Rectal smooth muscle tissue (tissue), 1 donor: ENCODE measurements at regions not wholly inside any gene's neighbourhood (a gene's known extent, or its start where the extent isn't known, plus 50 kb on each side); places are given as distances from the start of the nearest gene placed in this dataset.

Source experiments
- H3K27ac ChIP-seq: one replicate; pipeline ENCODE4 v1.7.0; 2013; ENCODE audit warnings: low read depth, low read length, inconsistent platforms
- H3K27me3 ChIP-seq: one replicate; pipeline ENCODE4 v1.7.0; 2013; ENCODE audit warnings: low read length; ENCODE audit not compliant: control insufficient read depth, insufficient read depth
- H3K36me3 ChIP-seq: one replicate; pipeline ENCODE4 v1.7.0; 2013; ENCODE audit warnings: low read length; ENCODE audit not compliant: control insufficient read depth, insufficient read depth
- H3K4me1 ChIP-seq: one replicate; pipeline ENCODE4 v1.7.0; 2013; ENCODE audit warnings: low read length; ENCODE audit not compliant: control insufficient read depth, insufficient read depth
- H3K4me3 ChIP-seq: one replicate; pipeline ENCODE4 v1.7.0; 2013; ENCODE audit warnings: low read length
- H3K9ac ChIP-seq: one replicate; pipeline ENCODE4 v1.7.0; 2013; ENCODE audit warnings: low read length

DNA sequence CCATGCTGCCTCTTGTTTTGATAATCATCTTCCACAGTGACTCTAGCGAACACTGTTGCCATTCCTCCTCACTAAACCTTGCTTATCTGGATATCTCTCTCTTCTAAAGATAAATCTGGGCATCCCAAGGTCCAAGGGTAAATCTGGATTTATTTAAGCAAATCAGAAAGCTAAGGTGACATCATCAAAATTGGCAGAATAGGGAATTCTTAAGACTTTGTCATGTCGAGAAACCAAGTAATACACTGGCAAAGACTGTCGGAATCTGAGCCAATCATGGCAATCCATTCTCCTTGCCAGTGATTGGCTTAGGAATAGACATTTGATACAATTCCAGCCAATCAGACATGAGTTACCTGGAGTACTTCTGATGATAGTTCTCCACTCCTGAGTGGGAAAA, 362.7 kb upstream of the PTGER4 start:
- no peak overlapping the region for H3K9ac ChIP-seq
- H3K27me3 ChIP-seq = no peaks in the 10 kb centered on the region
- H3K27ac ChIP-seq = no peak overlapping the region
- no peaks in the 10 kb centered on the region for H3K36me3 ChIP-seq
- no peaks in the 10 kb centered on the region for H3K4me1 ChIP-seq
- H3K4me3 ChIP-seq = no peak overlapping the region

DNA sequence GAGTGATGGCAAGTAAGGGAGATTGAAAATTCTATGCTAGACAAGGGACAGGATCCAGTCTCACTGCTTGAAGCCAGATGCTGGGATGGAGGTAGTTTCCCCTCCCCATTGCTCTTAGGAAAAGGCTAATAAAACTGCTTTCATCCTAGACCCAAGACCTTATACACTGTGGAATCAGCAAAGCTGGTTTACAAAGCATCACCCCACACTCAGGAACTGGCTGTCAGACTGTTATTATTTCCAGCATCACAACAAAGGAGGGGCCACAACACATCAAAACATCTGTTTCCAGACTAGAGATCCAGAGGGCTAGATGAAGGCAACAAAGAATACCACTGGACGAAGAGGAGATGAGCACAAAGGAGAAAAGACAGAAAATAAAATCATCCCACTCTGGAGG, 364.6 kb upstream of the PTGER4 start:
- H3K27me3 ChIP-seq = no peaks in the 10 kb centered on the region
- H3K36me3 ChIP-seq = no peaks in the 10 kb centered on the region
- no peak overlapping the region for H3K27ac ChIP-seq
- no peaks in the 10 kb centered on the region for H3K4me1 ChIP-seq
- no peak overlapping the region for H3K9ac ChIP-seq
- no peak overlapping the region for H3K4me3 ChIP-seq

GRCh38 chr5:40314275-40314674, 365.4 kb upstream of the PTGER4 start:
- no peak overlapping the region for H3K4me3 ChIP-seq
- no peaks in the 10 kb centered on the region for H3K36me3 ChIP-seq
- no peaks in the 10 kb centered on the region for H3K4me1 ChIP-seq
- no peaks in the 10 kb centered on the region for H3K27me3 ChIP-seq
- no peak overlapping the region for H3K27ac ChIP-seq
- no peak overlapping the region for H3K9ac ChIP-seq

DNA sequence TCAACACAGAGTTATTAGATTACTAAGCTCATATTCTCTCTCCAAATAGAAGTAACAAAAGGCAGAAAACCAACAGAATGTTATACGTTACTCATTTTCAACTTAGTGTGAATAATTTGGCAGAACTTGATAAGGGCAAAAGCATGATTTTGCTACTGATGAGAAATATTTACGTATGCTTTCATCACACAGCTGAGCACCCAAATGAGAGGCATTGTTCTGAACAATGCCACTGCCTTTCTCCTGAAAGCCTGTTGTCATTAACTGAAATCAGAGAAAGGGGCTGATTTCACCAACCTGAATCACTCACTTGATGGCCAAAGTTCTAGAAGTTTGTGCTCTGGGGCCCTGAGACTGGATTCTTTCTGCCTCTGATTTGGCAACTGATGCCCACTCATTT, 367.5 kb upstream of the PTGER4 start:
- Histone ChIP-seq H3K4me3 (no peak overlapping the region), H3K27ac (no peak overlapping the region), H3K9ac (no peak overlapping the region), H3K36me3 (no peaks in the 10 kb centered on the region), H3K27me3 (no peaks in the 10 kb centered on the region), H3K4me1 (no peaks in the 10 kb centered on the region)

GRCh38 chr5:40309851-40310250, 369.9 kb upstream of the PTGER4 start:
- H3K9ac ChIP-seq = no peak overlapping the region

DNA sequence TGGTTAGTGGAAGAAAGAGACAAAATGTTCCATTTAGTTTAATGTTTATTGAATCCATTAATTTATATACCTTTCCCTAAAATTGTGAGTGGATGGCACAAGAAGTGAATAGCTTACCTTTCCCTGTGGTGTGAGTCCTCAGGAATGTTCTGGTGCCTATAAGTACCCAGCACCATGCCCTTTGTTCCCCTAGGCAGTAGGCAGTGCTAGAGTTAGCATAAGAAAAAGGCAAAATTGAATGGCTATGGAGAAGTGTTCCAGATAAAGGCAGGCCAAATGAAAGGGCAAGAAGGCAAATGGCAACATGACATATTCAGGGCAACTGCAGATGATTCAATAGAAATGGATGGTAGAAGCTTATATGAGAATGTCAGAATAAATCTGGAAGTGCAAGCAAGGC, 370.8 kb upstream of the PTGER4 start:
- no peaks in the 10 kb centered on the region for H3K27me3 ChIP-seq
- no peak overlapping the region for H3K9ac ChIP-seq
- no peak overlapping the region for H3K27ac ChIP-seq
- no peaks in the 10 kb centered on the region for H3K36me3 ChIP-seq
- H3K4me1 ChIP-seq = no peaks in the 10 kb centered on the region
- no peak overlapping the region for H3K4me3 ChIP-seq

More at GRCh38 chr5:40309851-40310250, 369.9 kb upstream of the PTGER4 start:
- H3K27me3 ChIP-seq = no peaks in the 10 kb centered on the region
- no peaks in the 10 kb centered on the region for H3K4me1 ChIP-seq
- no peak overlapping the region for H3K4me3 ChIP-seq
- no peaks in the 10 kb centered on the region for H3K36me3 ChIP-seq
- no peak overlapping the region for H3K27ac ChIP-seq

GRCh38 chr5:40307920-40308319, 371.8 kb upstream of the PTGER4 start:
- Histone ChIP-seq H3K4me3 (no peak overlapping the region), H3K4me1 (no peaks in the 10 kb centered on the region), H3K27me3 (no peaks in the 10 kb centered on the region), H3K36me3 (no peaks in the 10 kb centered on the region), H3K9ac (no peak overlapping the region), H3K27ac (no peak overlapping the region)

DNA sequence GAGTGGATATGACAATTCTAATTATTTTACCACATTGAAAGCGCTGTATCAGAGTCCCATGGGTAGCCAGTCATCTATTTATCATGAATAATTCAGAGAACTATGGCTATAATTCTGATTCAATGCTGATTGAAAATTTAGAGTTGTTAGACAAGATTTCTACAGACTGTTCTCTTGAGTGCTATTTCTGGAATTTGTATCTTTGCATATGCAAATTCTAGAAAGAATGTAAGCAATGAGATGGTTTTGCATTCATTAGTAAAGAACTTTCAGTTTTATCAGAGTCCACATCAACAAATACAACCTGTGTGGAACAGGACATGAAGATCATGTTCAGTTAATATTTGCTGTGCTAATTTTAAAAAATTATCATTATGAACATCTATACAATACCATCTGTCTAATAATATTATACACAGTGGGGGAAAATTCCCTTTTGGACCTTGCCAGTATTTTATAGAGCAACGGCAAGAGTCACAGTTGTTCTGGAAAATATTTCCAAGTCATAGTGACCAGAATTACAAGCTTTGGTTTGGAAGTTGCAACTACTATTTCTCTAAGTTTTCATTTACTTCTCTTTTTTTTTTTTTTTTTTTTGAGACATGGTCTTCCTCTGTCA, 372.7 kb upstream of the PTGER4 start:
- Histone ChIP-seq H3K4me3 (no peak overlapping the region), H3K36me3 (no peaks in the 10 kb centered on the region), H3K27ac (no peak overlapping the region), H3K27me3 (no peaks in the 10 kb centered on the region), H3K4me1 (no peaks in the 10 kb centered on the region), H3K9ac (no peak overlapping the region)

GRCh38 chr5:40292006-40292405, 387.7 kb upstream of the PTGER4 start:
- Histone ChIP-seq H3K4me1 (no peaks in the 10 kb centered on the region), H3K27me3 (no peaks in the 10 kb centered on the region), H3K4me3 (no peak overlapping the region), H3K27ac (no peak overlapping the region), H3K36me3 (no peaks in the 10 kb centered on the region), H3K9ac (no peak overlapping the region)

- Histone ChIP-seq H3K27ac (no peak overlapping the region), H3K4me1 (no peaks in the 10 kb centered on the region), H3K36me3 (no peaks in the 10 kb centered on the region), H3K9ac (no peak overlapping the region), H3K27me3 (no peaks in the 10 kb centered on the region), H3K4me3 (no peak overlapping the region)
Measured at GRCh38 chr5:40291338-40291737, 388.4 kb upstream of the PTGER4 start.

GRCh38 chr5:40288800-40289485, 390.8 kb upstream of the PTGER4 start:
- Histone ChIP-seq H3K36me3 (no peaks in the 10 kb centered on the region), H3K9ac (no peak overlapping the region), H3K27ac (no peak overlapping the region), H3K4me1 (no peaks in the 10 kb centered on the region), H3K27me3 (no peaks in the 10 kb centered on the region), H3K4me3 (no peak overlapping the region)

DNA sequence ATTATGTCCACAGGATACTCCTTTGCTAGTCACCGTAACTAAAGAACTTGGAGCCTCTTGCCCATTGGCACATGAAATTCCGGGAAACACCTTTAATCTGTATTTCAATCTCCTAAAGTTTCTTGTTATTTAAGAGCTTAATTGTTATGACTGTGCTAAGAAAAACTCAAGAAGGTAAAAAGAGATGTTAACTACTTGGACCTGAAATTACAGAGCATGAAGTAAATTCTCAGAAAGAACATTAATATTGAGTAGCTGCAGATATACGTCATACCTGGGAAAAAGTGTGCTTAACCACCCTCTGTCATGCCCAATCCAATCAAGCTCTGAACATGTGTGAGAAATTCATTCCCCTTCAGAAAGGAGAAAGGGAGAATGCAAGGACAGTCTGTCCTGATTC, 394.9 kb upstream of the PTGER4 start:
- Histone ChIP-seq H3K36me3 (no peaks in the 10 kb centered on the region), H3K4me1 (no peaks in the 10 kb centered on the region), H3K4me3 (no peak overlapping the region), H3K9ac (no peak overlapping the region), H3K27ac (no peak overlapping the region), H3K27me3 (no peaks in the 10 kb centered on the region)

DNA sequence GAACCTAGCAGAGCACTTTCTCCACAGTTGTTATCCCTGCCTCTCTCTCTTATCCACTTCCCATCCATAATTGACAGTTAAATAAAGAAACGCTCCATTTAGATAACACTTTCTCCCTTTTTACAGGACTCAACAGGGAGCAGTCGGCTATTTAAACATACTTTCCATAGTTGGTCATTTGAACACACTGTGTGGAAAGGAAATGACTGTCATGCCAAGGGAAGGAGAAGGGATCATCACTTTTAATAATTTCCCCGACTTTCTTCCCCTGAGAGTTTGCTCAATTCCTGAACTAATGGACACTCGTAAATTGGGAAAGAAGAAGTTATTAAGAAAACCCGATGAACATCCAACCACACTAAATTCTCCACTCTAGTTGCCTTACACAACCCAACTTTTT, 400.8 kb upstream of the PTGER4 start:
- no peak overlapping the region for H3K9ac ChIP-seq
- H3K36me3 ChIP-seq = no peaks in the 10 kb centered on the region
- no peak overlapping the region for H3K4me3 ChIP-seq
- no peaks in the 10 kb centered on the region for H3K27me3 ChIP-seq
- no peaks in the 10 kb centered on the region for H3K4me1 ChIP-seq
- no peak overlapping the region for H3K27ac ChIP-seq
